ENCODE measurements at regions not wholly inside any gene's neighbourhood (a gene's known extent, or its start where the extent isn't known, plus 50 kb on each side); places are given as distances from the start of the nearest gene placed in this dataset.

DNA sequence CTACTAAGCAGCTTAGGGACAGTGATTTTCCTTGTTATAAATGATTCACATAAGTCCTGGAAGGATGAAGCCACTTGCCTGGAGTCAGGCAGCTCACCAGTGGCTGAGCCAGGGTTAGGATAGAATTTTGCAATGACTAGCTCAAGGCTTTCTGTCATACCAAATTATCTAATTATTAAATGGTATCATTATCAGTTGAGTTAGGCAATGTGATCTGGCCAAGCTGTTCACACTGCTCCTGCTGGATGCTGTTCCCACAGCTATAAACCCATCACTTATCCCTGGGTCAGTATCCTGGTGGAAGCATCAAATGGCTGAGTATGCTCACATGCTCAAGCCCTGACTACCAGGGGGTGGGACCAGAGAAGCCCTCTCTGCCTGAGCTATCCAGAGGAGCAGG lies 235.2 kb downstream of the MTX2 start:
- TF ChIP-seq EP300 (IDR thresholded peaks at IDR 0.05; ENCODE audit: low read depth in 2 of 2, low read length in 2 of 2) (no peak), EP300 (CRISPR knock-in tag; IDR thresholded peaks at IDR 0.05; ENCODE audit: borderline replicate concordance) (no peak), KLF11 (CRISPR knock-in tag; IDR thresholded peaks at IDR 0.05) (no peak), PBX3 (CRISPR knock-in tag; IDR thresholded peaks at IDR 0.05; ENCODE audit: borderline replicate concordance) (no peak), RBAK (CRISPR knock-in tag; IDR thresholded peaks at IDR 0.05) (no peak), JUND (CRISPR knock-in tag; IDR thresholded peaks at IDR 0.05) (no peak), POLR2AphosphoS5 (IDR thresholded peaks at IDR 0.05; ENCODE audit: low read depth, low read length) (no peak), RFX5 (IDR thresholded peaks at IDR 0.05; ENCODE audit: low read depth, low read length) (no peak), ETV6 (CRISPR knock-in tag; conservative IDR thresholded peaks at IDR 0.05) (no peak), PHF20 (CRISPR knock-in tag; IDR thresholded peaks at IDR 0.05) (no peak), HMG20A (CRISPR knock-in tag; IDR thresholded peaks at IDR 0.05; ENCODE audit: borderline replicate concordance) (no peak), ZBTB7B (CRISPR knock-in tag; IDR thresholded peaks at IDR 0.05) (no peak)
- TF ChIP-seq, protein P1, sequence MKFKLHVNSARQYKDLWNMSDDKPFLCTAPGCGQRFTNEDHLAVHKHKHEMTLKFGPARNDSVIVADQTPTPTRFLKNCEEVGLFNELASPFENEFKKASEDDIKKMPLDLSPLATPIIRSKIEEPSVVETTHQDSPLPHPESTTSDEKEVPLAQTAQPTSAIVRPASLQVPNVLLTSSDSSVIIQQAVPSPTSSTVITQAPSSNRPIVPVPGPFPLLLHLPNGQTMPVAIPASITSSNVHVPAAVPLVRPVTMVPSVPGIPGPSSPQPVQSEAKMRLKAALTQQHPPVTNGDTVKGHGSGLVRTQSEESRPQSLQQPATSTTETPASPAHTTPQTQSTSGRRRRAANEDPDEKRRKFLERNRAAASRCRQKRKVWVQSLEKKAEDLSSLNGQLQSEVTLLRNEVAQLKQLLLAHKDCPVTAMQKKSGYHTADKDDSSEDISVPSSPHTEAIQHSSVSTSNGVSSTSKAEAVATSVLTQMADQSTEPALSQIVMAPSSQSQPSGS (CRISPR knock-in tag; IDR thresholded peaks at IDR 0.05) = no peak

Data from HepG2 (cell line).